CD14-positive monocyte (primary cell): ENCODE measurements at regions not wholly inside any gene's neighbourhood (a gene's known extent, or its start where the extent isn't known, plus 50 kb on each side); places are given as distances from the start of the nearest gene placed in this dataset.

Experiments used
- DNase-seq, 3 donors: peaks; one replicate each; pipeline ENCODE4 v3.0.0-alpha.2; 2011 to 2022
- H2AFZ ChIP-seq: 2 replicates; pipeline ENCODE4 v1.6.0; 2012; ENCODE audit warnings: mild to moderate bottlenecking, low read depth, low read length, inconsistent platforms; ENCODE audit not compliant: insufficient read depth, poor library complexity, severe bottlenecking
- H3K27ac ChIP-seq, 2 donors: 1 replicate in 1 of 2; 2 replicates in 1 of 2; pipeline ENCODE4 v1.5.1; 2012 to 2013; ENCODE audit warnings: low read length in 2 of 2, control low read depth in 1 of 2, inconsistent platforms in 1 of 2, low read depth in 1 of 2, mild to moderate bottlenecking in 1 of 2
- H3K27me3 ChIP-seq, 2 donors: one replicate each; pipeline versions ENCODE4 v1.6.0 to v1.6.1; 2011 to 2013; ENCODE audit warnings: low read length in 2 of 2; ENCODE audit not compliant: control insufficient read depth in 2 of 2, insufficient read depth in 2 of 2
- H3K36me3 ChIP-seq, 2 donors: replicated peaks in 1 of 2; 1 replicate in 1 of 2; 2 replicates in 1 of 2; pipeline versions ENCODE4 v1.5.1 to v1.6.1; 2012 to 2013; ENCODE audit warnings: low read length in 2 of 2, control low read depth in 1 of 2, inconsistent platforms in 1 of 2, mild to moderate bottlenecking in 1 of 2; ENCODE audit not compliant: insufficient read depth in 2 of 2, control insufficient read depth in 1 of 2
- H3K4me1 ChIP-seq, 2 donors: 1 replicate in 1 of 2; 2 replicates in 1 of 2; pipeline versions ENCODE4 v1.5.1 to v1.6.1; 2012 to 2013; ENCODE audit warnings: low read length in 2 of 2, control low read depth in 1 of 2, inconsistent platforms in 1 of 2, mild to moderate bottlenecking in 1 of 2, moderate library complexity in 1 of 2; ENCODE audit not compliant: insufficient read depth in 2 of 2, control insufficient read depth in 1 of 2
- H3K4me2 ChIP-seq: replicated peaks from 2 replicates; pipeline ENCODE3; 2012; ENCODE audit warnings: low read length, moderate library complexity, mild to moderate bottlenecking; ENCODE audit not compliant: poor library complexity, severe bottlenecking; ENCODE audit errors: extremely low read depth
- H3K4me3 ChIP-seq, 3 experiments: fragments of 200-600 bp in 1 of 3; sonication (generic) in 1 of 3; replicated peaks in 1 of 3; 1 replicate in 2 of 3; 2 replicates in 1 of 3; pipeline ENCODE4 v1.5.1; 2011 to 2013; ENCODE audit warnings: low read length in 3 of 3, mild to moderate bottlenecking in 3 of 3, control low read depth in 2 of 3, low read depth in 2 of 3, inconsistent platforms in 1 of 3, moderate library complexity in 1 of 3
- H3K79me2 ChIP-seq: 2 replicates; pipeline ENCODE4 v1.6.0; 2012; ENCODE audit warnings: mild to moderate bottlenecking, control low read depth, inconsistent platforms, low read length, moderate library complexity; ENCODE audit not compliant: insufficient read depth
- H3K9ac ChIP-seq: 2 replicates; pipeline ENCODE4 v1.6.0; 2017; ENCODE audit warnings: low read length, mild to moderate bottlenecking; ENCODE audit not compliant: insufficient read depth, poor library complexity, severe bottlenecking
- H3K9me3 ChIP-seq, 2 donors: replicated peaks in 1 of 2; 1 replicate in 1 of 2; 2 replicates in 1 of 2; pipeline versions ENCODE4 v1.5.1 to v1.6.1; 2012 to 2013; ENCODE audit warnings: low read length in 2 of 2, control low read depth in 1 of 2; ENCODE audit not compliant: control insufficient read depth in 1 of 2, insufficient read depth in 1 of 2
- H4K20me1 ChIP-seq: 2 replicates; pipeline ENCODE4 v1.6.0; 2012; ENCODE audit warnings: mild to moderate bottlenecking, low read length, control low read depth, moderate library complexity; ENCODE audit not compliant: insufficient read depth
- H3K27ac Mint-ChIP-seq, 7 donors: one replicate each; pipeline ENCODE4 v1.8.0; 2020; ENCODE audit warnings: mild to moderate bottlenecking in 7 of 7, mixed read lengths in 7 of 7, moderate library complexity in 6 of 7, inconsistent platforms in 2 of 7
- H3K27me3 Mint-ChIP-seq, 3 donors: one replicate each; pipeline ENCODE4 v1.8.0; 2021 to 2022; ENCODE audit warnings: low read depth in 3 of 3, mild to moderate bottlenecking in 3 of 3, mixed read lengths in 3 of 3, moderate library complexity in 3 of 3, inconsistent platforms in 1 of 3
- H3K36me3 Mint-ChIP-seq, 2 donors: one replicate each; pipeline ENCODE4 v1.8.0; 2020; ENCODE audit warnings: mixed read lengths in 2 of 2, inconsistent platforms in 1 of 2, mild to moderate bottlenecking in 1 of 2
- H3K4me1 Mint-ChIP-seq: one replicate; pipeline ENCODE4 v1.8.0; 2020; ENCODE audit warnings: mild to moderate bottlenecking, mixed read lengths
- H3K4me3 Mint-ChIP-seq, 2 donors: one replicate each; pipeline ENCODE4 v1.8.0; 2020; ENCODE audit warnings: mild to moderate bottlenecking in 2 of 2, mixed read lengths in 2 of 2, moderate library complexity in 1 of 2
- H3K9me3 Mint-ChIP-seq, 7 donors: one replicate each; pipeline ENCODE4 v1.8.0; 2020 to 2022; ENCODE audit warnings: mixed read lengths in 7 of 7, mild to moderate bottlenecking in 6 of 7, moderate library complexity in 6 of 7, inconsistent platforms in 2 of 7
- WGBS: methylation state at CpG from one replicate; pipeline ENCODE4 v1.1.5; 2013; ENCODE audit warnings: missing lambda C conversion rate; ENCODE audit not compliant: insufficient coverage; 5-methylcytosine and 5-hydroxymethylcytosine counted together
- intact Hi-C, 2 donors: fragments of 100-400 bp; cut with micrococcal nuclease; formaldehyde crosslinking; loops; one replicate each; pipeline versions ENCODE4 v1.15.0 to v1.15.1; 2023
- TF ChIP-seq, protein P1 (sequence below): fragments of 200-600 bp; IDR thresholded peaks from one replicate; pipeline ENCODE4 v1.8.0; 2022; ENCODE audit warnings: antibody characterized with exemption, mild to moderate bottlenecking

GRCh38 chr14:25350802-25351201 lies 300.9 kb upstream of the STXBP6 start:
- Mint-ChIP-seq H3K4me1 (no peaks in the 10 kb centered on the region), H3K4me3 (no peak overlapping the region), H3K27ac (no peak overlapping the region), H3K27me3 (peaks cover 0 to 3% (median 0%) of the 10 kb centered on the region in 3 donors), H3K36me3 (no peaks in the 10 kb centered on the region), H3K9me3 (peaks cover 0 to 10% (median 2%) of the 10 kb centered on the region in 7 donors)
- no peaks in the 10 kb centered on the region for H3K4me1 ChIP-seq
- DNase-seq = no peak
- H3K4me2 ChIP-seq = no peak overlapping the region
- intact Hi-C loops = no loop called here
- H4K20me1 ChIP-seq = no peaks in the 10 kb centered on the region
- no peaks in the 10 kb centered on the region for H3K36me3 ChIP-seq
- TF ChIP-seq, protein P1, sequence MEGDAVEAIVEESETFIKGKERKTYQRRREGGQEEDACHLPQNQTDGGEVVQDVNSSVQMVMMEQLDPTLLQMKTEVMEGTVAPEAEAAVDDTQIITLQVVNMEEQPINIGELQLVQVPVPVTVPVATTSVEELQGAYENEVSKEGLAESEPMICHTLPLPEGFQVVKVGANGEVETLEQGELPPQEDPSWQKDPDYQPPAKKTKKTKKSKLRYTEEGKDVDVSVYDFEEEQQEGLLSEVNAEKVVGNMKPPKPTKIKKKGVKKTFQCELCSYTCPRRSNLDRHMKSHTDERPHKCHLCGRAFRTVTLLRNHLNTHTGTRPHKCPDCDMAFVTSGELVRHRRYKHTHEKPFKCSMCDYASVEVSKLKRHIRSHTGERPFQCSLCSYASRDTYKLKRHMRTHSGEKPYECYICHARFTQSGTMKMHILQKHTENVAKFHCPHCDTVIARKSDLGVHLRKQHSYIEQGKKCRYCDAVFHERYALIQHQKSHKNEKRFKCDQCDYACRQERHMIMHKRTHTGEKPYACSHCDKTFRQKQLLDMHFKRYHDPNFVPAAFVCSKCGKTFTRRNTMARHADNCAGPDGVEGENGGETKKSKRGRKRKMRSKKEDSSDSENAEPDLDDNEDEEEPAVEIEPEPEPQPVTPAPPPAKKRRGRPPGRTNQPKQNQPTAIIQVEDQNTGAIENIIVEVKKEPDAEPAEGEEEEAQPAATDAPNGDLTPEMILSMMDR = no peak
- H2AFZ ChIP-seq = no peak overlapping the region
- WGBS = 86% methylated on average over 3 of the region's 4 CpGs
- no peaks in the 10 kb centered on the region for H3K27me3 ChIP-seq
- H3K79me2 ChIP-seq = no peaks in the 10 kb centered on the region
- no peak overlapping the region for H3K9ac ChIP-seq
- H3K4me3 ChIP-seq = no peak overlapping the region
- H3K9me3 ChIP-seq = peaks cover 0 to 3% of the 10 kb centered on the region in 2 donors
- no peak overlapping the region for H3K27ac ChIP-seq

DNA sequence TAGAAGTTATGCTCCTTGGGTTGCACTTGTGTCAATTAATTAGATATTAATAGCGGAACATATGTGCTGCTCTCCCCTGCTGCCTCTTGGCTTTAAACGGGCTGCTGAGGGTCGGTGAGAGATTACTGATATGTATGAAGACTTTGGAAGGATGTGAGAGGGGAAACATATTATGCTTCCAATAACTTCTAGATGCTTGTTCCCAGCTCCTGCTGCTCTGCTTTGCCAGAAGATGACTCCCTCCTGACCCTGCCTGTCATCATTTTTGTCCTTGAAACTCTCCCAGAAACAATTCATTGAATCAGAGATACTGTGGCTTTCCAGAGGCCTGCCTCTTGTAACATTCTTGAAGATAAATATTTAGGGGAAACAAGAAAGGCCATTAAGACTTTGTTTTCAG lies 300.1 kb upstream of the STXBP6 start:
- DNase-seq = no peak
- intact Hi-C loops = no loop called here
- no peak overlapping the region for H3K27ac ChIP-seq
- Mint-ChIP-seq H3K27me3 (peaks cover 0 to 3% (median 0%) of the 10 kb centered on the region in 3 donors), H3K4me1 (no peaks in the 10 kb centered on the region), H3K4me3 (peak overlapping the region in 1 of 2 donors; percentile 21), H3K27ac (no peak overlapping the region), H3K36me3 (no peaks in the 10 kb centered on the region), H3K9me3 (peaks cover 0 to 10% (median 2%) of the 10 kb centered on the region in 7 donors)
- no peaks in the 10 kb centered on the region for H3K4me1 ChIP-seq
- H3K4me3 ChIP-seq = no peak overlapping the region
- H4K20me1 ChIP-seq = no peaks in the 10 kb centered on the region
- H3K27me3 ChIP-seq = no peaks in the 10 kb centered on the region
- H3K4me2 ChIP-seq = no peak overlapping the region
- TF ChIP-seq, protein P1 = no peak
- 100% methylated on average over 2 of the region's 3 CpGs for WGBS
- H3K9ac ChIP-seq = no peak overlapping the region
- H3K9me3 ChIP-seq = peaks cover 0 to 3% of the 10 kb centered on the region in 2 donors
- H3K79me2 ChIP-seq = no peaks in the 10 kb centered on the region
- H2AFZ ChIP-seq = no peak overlapping the region
- no peaks in the 10 kb centered on the region for H3K36me3 ChIP-seq
